ENCODE measurements at regions not wholly inside any gene's neighbourhood (a gene's known extent, or its start where the extent isn't known, plus 50 kb on each side); places are given as distances from the start of the nearest gene placed in this dataset.

- TF ChIP-seq CTCF (conservative IDR thresholded peaks at IDR 0.05): no peak
- H3K27ac ChIP-seq: no peak overlapping the region
Observed at GRCh38 chr12:105806400-105806770, 332.4 kb downstream of the NUAK1 start.

DNA sequence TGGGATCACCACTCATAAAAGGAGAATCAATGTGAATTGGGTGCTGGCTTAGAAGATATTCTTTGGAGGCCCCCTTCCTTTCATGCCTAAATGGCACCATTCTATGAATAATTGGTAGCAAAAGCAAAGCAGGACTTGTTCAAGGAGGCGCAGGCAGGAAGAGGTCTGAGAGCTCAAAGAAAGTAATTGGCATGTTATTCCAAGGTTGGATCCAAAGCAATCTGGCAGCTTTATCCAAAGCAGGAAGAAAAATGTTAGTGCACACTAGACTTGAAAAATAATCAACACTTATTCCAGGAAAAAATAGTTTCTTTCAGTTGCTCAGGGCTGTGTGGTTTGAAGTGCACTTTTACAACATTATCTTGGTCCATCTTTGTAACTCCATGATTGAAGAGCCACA lies 326.4 kb downstream of the NUAK1 start:
- TF ChIP-seq CTCF (conservative IDR thresholded peaks at IDR 0.05): no peak
- no peak overlapping the region for H3K27ac ChIP-seq

DNA sequence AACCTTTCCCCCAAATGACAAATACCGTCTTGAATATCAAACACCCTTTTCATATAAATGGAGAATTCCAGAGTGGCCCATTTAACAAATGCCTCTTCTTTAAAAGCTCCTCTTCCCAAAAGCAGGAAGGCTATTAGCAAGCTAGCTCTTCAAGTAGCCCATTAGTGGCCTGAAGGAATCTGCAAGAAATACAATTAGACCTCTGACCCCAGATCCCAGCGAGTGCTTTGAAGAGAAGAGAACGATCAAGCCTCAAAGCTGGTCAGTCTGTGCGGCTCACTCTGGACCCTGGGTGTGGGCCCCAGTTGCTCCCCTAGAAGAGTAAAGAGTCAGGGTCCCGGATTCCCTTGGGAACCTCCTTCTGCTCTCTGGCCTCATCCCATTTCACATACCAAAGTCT lies 325.6 kb downstream of the NUAK1 start:
- no peak for TF ChIP-seq CTCF (conservative IDR thresholded peaks at IDR 0.05)
- H3K27ac ChIP-seq: no peak overlapping the region

- TF ChIP-seq CTCF (conservative IDR thresholded peaks at IDR 0.05): no peak
Observed at GRCh38 chr12:105814283-105814682, 324.5 kb downstream of the NUAK1 start.

DNA sequence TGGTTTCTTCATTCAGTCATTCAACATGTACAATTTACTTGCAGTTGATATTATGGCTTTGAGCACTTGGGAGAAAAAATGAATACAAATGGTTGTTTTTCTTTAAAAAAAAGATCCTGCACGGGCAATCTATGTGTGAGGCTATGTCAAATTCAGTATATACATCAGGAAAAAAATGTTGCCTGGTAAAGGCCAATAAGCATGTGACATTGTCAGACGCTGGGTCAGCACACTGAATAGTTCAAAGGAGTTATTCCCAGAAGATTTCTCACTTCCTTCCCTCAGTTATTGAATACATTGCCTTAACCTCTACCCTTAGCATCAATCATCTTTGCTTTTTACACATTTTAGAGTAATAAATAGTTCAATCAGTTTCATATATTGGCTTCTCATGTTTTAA lies 319.2 kb downstream of the NUAK1 start:
- TF ChIP-seq CTCF (conservative IDR thresholded peaks at IDR 0.05): no peak
- no peak overlapping the region for H3K27ac ChIP-seq

More at GRCh38 chr12:105814283-105814682, 324.5 kb downstream of the NUAK1 start:
- no peak overlapping the region for H3K27ac ChIP-seq

- no peak overlapping the region for H3K27ac ChIP-seq
- TF ChIP-seq CTCF (conservative IDR thresholded peaks at IDR 0.05): no peak
Observed at GRCh38 chr12:105820429-105821125, 318.2 kb downstream of the NUAK1 start.

DNA sequence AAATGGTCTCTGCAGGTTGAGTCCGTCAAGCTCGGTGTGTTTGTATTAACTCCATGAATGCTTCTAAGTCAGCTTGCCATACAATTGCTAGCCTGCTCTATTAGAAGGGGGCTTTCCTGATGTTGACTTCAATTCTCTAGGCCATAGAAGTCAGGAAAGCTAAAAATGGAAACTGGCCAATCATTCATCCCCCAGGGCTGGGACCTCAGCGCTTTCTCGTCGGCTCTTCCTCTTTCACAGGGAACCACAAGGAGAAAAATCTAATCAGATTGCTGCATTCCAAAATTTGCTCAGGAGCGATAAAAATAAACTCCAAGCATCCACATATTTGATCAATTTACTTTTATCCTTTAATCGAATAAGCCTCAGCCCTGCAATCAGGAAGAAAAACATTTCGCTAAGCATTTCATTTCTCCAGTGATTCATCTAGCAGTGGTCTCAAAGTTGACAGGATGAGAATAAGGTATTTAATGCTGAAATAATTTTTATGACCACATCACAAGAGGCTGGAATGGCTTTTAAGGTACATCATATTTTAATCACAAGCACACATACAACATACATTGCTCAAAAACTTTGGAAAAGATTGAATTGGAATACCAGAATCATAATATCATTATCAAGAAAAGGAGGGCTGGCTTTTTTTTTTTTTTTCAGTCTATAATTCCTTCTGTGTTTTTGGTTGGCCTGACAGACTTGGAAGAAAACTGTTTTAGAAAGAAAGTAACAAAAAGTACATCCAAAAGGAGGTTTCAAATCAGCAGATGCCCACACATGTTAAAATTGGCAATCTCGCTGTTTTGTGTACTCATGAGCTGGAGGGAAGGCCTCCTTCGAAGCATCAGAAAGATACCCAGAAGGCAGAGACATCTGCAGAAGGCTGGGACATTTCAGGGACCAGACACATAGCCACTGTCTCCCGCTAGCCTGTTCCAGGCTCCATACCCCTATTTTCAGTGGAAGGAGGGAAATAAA lies 316.3 kb downstream of the NUAK1 start:
- no peak for TF ChIP-seq CTCF (conservative IDR thresholded peaks at IDR 0.05)
- no peak overlapping the region for H3K27ac ChIP-seq

Data from VCaP (cell line).